MM.1S (cell line): ENCODE measurements at regions not wholly inside any gene's neighbourhood (a gene's known extent, or its start where the extent isn't known, plus 50 kb on each side); places are given as distances from the start of the nearest gene placed in this dataset.

Experiments
- EZH2 ChIP-seq: fragments of 300-600 bp; sonication (generic); optimal IDR thresholded peaks from 2 replicates; pipeline ENCODE3; 2017; ENCODE audit warnings: low read depth, mild to moderate bottlenecking, antibody characterized with exemption, low read length, mixed read lengths
- TF ChIP-seq, protein P1 (sequence below): fragments of 300-600 bp; sonication (generic); IDR thresholded peaks from 2 replicates; pipeline ENCODE4 v1.5.1; 2016; ENCODE audit warnings: antibody characterized with exemption, low read length, mixed read lengths

DNA sequence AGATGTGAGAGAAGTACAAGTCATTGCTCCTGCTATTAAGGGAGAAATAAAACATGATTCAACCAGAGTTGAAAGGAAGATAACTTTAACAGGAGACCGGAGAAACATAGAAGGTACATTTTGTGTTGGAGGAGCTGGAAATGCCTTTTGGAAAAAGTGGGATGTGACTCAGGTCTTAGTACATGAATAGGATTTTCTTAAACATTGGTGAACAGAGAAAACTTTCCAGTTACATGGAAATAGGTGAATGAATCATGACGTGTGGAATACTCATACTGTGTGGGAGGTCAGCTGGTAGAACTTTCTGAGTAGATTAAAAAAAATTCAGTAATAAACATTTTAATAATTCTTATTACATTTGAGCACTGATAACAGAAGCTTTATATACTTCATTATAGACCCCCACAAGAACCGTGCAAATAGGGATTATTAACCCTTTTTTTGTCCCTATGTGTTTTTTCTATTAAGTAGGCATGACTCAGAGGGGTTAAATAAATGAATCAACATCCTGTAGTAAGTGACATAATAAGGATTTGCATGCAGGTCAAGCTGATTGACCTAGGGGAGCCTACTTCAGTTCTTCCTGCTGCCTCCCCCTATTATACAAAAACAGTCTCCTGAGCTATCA lies 710.5 kb downstream of the NOVA1 start:
- TF ChIP-seq, protein P1, sequence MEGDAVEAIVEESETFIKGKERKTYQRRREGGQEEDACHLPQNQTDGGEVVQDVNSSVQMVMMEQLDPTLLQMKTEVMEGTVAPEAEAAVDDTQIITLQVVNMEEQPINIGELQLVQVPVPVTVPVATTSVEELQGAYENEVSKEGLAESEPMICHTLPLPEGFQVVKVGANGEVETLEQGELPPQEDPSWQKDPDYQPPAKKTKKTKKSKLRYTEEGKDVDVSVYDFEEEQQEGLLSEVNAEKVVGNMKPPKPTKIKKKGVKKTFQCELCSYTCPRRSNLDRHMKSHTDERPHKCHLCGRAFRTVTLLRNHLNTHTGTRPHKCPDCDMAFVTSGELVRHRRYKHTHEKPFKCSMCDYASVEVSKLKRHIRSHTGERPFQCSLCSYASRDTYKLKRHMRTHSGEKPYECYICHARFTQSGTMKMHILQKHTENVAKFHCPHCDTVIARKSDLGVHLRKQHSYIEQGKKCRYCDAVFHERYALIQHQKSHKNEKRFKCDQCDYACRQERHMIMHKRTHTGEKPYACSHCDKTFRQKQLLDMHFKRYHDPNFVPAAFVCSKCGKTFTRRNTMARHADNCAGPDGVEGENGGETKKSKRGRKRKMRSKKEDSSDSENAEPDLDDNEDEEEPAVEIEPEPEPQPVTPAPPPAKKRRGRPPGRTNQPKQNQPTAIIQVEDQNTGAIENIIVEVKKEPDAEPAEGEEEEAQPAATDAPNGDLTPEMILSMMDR = no peak
- no peak for TF ChIP-seq EZH2
